Thyroid gland (tissue), 4 donors: ENCODE measurements at regions not wholly inside any gene's neighbourhood (a gene's known extent, or its start where the extent isn't known, plus 50 kb on each side); places are given as distances from the start of the nearest gene placed in this dataset.

Experiments
- POLR2A ChIP-seq, 2 donors: fragments of 450-650 bp; IDR thresholded peaks; one replicate each; pipeline ENCODE4 v1.6.1; 2017; ENCODE audit warnings: antibody characterized with exemption in 2 of 2, mild to moderate bottlenecking in 2 of 2, moderate library complexity in 1 of 2
- TF ChIP-seq, protein P1 (sequence below), 6 experiments: fragments of 200-600 bp in 3 of 6; fragments of 450-650 bp in 3 of 6; sonication (generic) in 3 of 6; IDR thresholded peaks; one replicate each; pipeline ENCODE4 v1.5.1; 2016 to 2019; ENCODE audit warnings: antibody characterized with exemption in 6 of 6, mild to moderate bottlenecking in 2 of 6, inconsistent platforms in 1 of 6, moderate library complexity in 1 of 6

DNA sequence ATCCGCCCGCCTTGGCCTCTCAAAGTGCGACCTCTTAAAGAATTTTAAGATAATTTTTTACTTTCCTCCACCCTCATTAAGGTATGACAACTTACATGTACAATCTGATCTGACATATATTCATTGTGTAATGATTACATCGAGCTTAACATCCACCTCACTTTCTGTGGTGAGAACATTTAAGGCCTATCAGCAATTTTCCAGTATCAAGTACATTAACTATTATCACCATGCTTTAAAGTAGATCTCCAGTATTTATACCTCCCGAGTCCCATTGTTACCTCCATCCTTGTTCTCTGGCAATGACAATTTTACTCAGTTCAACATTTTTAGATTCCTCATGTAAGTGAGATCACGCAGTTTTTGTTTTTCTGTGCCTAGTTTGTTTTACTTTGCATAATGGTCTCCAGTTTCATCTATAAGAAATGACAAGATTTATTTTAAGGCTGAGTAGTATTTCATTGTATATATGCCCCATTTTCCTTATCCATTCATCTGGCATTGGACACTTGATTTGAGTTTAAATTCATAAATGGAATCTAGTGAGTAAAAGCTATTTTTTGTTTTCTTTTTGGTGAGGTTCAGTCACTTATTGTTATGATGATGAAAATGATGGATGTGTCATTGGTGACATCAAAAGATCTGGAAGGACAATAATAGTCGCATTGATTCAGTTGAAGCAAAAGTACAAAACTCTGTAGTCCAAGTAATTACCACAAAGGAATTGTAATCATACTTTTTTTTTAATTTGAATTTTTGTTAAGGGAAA is 87.0 kb downstream of the OR2B2 start:
- TF ChIP-seq POLR2A (IDR thresholded peaks at IDR 0.05): no peak
- TF ChIP-seq, protein P1, sequence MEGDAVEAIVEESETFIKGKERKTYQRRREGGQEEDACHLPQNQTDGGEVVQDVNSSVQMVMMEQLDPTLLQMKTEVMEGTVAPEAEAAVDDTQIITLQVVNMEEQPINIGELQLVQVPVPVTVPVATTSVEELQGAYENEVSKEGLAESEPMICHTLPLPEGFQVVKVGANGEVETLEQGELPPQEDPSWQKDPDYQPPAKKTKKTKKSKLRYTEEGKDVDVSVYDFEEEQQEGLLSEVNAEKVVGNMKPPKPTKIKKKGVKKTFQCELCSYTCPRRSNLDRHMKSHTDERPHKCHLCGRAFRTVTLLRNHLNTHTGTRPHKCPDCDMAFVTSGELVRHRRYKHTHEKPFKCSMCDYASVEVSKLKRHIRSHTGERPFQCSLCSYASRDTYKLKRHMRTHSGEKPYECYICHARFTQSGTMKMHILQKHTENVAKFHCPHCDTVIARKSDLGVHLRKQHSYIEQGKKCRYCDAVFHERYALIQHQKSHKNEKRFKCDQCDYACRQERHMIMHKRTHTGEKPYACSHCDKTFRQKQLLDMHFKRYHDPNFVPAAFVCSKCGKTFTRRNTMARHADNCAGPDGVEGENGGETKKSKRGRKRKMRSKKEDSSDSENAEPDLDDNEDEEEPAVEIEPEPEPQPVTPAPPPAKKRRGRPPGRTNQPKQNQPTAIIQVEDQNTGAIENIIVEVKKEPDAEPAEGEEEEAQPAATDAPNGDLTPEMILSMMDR (IDR thresholded peaks at IDR 0.05): no peak
